ENCODE measurements at regions not wholly inside any gene's neighbourhood (a gene's known extent, or its start where the extent isn't known, plus 50 kb on each side); places are given as distances from the start of the nearest gene placed in this dataset.

DNA sequence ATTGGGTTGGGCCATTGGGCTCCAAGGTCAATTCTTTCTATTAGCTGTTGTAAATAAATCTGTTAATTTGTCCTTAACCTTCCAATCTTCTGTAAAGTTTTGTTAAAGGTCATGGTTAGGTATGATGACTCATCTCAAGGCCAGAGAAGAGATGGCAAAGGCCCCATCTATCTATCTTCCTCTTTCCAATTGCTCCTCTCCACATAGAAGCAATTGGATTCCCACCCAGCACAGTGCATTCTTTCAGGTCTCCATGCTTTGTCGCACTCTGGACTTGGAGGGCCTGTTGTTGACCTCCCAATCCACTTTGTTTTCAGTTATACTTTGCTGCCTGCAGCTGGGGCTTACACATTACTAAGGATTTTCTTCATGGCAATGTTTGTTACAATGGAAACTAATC is 118.5 kb downstream of the MFAP3L start:
- TF ChIP-seq, protein P1, sequence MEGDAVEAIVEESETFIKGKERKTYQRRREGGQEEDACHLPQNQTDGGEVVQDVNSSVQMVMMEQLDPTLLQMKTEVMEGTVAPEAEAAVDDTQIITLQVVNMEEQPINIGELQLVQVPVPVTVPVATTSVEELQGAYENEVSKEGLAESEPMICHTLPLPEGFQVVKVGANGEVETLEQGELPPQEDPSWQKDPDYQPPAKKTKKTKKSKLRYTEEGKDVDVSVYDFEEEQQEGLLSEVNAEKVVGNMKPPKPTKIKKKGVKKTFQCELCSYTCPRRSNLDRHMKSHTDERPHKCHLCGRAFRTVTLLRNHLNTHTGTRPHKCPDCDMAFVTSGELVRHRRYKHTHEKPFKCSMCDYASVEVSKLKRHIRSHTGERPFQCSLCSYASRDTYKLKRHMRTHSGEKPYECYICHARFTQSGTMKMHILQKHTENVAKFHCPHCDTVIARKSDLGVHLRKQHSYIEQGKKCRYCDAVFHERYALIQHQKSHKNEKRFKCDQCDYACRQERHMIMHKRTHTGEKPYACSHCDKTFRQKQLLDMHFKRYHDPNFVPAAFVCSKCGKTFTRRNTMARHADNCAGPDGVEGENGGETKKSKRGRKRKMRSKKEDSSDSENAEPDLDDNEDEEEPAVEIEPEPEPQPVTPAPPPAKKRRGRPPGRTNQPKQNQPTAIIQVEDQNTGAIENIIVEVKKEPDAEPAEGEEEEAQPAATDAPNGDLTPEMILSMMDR (tag by site-specific recombination; IDR thresholded peaks at IDR 0.05): no peak
- TF ChIP-seq ZNF24 (tag by site-specific recombination; IDR thresholded peaks at IDR 0.05): no peak
- TF ChIP-seq, protein P2, sequence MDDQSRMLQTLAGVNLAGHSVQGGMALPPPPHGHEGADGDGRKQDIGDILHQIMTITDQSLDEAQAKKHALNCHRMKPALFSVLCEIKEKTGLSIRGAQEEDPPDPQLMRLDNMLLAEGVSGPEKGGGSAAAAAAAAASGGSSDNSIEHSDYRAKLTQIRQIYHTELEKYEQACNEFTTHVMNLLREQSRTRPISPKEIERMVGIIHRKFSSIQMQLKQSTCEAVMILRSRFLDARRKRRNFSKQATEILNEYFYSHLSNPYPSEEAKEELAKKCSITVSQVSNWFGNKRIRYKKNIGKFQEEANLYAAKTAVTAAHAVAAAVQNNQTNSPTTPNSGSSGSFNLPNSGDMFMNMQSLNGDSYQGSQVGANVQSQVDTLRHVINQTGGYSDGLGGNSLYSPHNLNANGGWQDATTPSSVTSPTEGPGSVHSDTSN (CRISPR knock-in tag; IDR thresholded peaks at IDR 0.05): no peak
- no peak for TF ChIP-seq ZNF2 (tag by site-specific recombination; IDR thresholded peaks at IDR 0.05)
- no peak for TF ChIP-seq TRIM28 (IDR thresholded peaks at IDR 0.05; ENCODE audit: borderline replicate concordance, low read length)
- TF ChIP-seq, protein P3, sequence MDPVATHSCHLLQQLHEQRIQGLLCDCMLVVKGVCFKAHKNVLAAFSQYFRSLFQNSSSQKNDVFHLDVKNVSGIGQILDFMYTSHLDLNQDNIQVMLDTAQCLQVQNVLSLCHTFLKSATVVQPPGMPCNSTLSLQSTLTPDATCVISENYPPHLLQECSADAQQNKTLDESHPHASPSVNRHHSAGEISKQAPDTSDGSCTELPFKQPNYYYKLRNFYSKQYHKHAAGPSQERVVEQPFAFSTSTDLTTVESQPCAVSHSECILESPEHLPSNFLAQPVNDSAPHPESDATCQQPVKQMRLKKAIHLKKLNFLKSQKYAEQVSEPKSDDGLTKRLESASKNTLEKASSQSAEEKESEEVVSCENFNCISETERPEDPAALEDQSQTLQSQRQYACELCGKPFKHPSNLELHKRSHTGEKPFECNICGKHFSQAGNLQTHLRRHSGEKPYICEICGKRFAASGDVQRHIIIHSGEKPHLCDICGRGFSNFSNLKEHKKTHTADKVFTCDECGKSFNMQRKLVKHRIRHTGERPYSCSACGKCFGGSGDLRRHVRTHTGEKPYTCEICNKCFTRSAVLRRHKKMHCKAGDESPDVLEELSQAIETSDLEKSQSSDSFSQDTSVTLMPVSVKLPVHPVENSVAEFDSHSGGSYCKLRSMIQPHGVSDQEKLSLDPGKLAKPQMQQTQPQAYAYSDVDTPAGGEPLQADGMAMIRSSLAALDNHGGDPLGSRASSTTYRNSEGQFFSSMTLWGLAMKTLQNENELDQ (tag by site-specific recombination; IDR thresholded peaks at IDR 0.05; ENCODE audit: low read depth): no peak
- TF ChIP-seq, protein P4, sequence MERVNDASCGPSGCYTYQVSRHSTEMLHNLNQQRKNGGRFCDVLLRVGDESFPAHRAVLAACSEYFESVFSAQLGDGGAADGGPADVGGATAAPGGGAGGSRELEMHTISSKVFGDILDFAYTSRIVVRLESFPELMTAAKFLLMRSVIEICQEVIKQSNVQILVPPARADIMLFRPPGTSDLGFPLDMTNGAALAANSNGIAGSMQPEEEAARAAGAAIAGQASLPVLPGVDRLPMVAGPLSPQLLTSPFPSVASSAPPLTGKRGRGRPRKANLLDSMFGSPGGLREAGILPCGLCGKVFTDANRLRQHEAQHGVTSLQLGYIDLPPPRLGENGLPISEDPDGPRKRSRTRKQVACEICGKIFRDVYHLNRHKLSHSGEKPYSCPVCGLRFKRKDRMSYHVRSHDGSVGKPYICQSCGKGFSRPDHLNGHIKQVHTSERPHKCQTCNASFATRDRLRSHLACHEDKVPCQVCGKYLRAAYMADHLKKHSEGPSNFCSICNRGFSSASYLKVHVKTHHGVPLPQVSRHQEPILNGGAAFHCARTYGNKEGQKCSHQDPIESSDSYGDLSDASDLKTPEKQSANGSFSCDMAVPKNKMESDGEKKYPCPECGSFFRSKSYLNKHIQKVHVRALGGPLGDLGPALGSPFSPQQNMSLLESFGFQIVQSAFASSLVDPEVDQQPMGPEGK (tag by site-specific recombination; IDR thresholded peaks at IDR 0.05): no peak
- no peak for TF ChIP-seq TCF7L2 (IDR thresholded peaks at IDR 0.05; ENCODE audit: borderline replicate concordance, low read depth, low read length)
- no peak for TF ChIP-seq ZNF707 (tag by site-specific recombination; IDR thresholded peaks at IDR 0.05)
- TF ChIP-seq ZNF324 (tag by site-specific recombination; IDR thresholded peaks at IDR 0.05): no peak
- no peak for TF ChIP-seq SP3 (tag by site-specific recombination; IDR thresholded peaks at IDR 0.05)
- no peak for TF ChIP-seq ZNF610 (tag by site-specific recombination; IDR thresholded peaks at IDR 0.05; ENCODE audit: borderline replicate concordance)
- TF ChIP-seq ZNF777 (tag by site-specific recombination; IDR thresholded peaks at IDR 0.05; ENCODE audit: borderline replicate concordance): no peak
